Esophagus squamous epithelium (tissue), 4 donors: ENCODE measurements at regions not wholly inside any gene's neighbourhood (a gene's known extent, or its start where the extent isn't known, plus 50 kb on each side); places are given as distances from the start of the nearest gene placed in this dataset.
A peak's percentile ranks its signal among the peaks of the same experiment; 100 is the strongest.

Source experiments
- CTCF ChIP-seq, 6 experiments: fragments of 450-650 bp in 4 of 6; fragments of 200-600 bp in 2 of 6; sonication (generic) in 2 of 6; IDR thresholded peaks; one replicate each; pipeline ENCODE4 v1.5.1; 2016 to 2019; ENCODE audit warnings: antibody characterized with exemption in 6 of 6, mild to moderate bottlenecking in 4 of 6, moderate library complexity in 4 of 6
- POLR2A ChIP-seq, 4 donors: fragments of 450-650 bp; IDR thresholded peaks; one replicate each; pipeline ENCODE4 v1.6.1; 2017; ENCODE audit warnings: antibody characterized with exemption in 4 of 4, mild to moderate bottlenecking in 4 of 4, moderate library complexity in 3 of 4

- TF ChIP-seq POLR2A (IDR thresholded peaks at IDR 0.05) (no peak), CTCF (IDR thresholded peaks at IDR 0.05) (peak in 3 of 6 experiments; percentile 7 to 47 (median 30))
Measured at GRCh38 chr13:44300895-44301638, 72.6 kb upstream of the SERP2 start.
